GM20000 (cell line): ENCODE measurements at regions not wholly inside any gene's neighbourhood (a gene's known extent, or its start where the extent isn't known, plus 50 kb on each side); places are given as distances from the start of the nearest gene placed in this dataset.
"Not testable (repeated sequence)": the region's sequence is repeated elsewhere in the genome, so short reads cannot be mapped to it uniquely, and the experiment has no call there.

ENCODE experiments used
- DNase-seq: peaks from one replicate; pipeline ENCODE4 v3.0.0; 2012; ENCODE audit warnings: low spot score
- TF ChIP-seq, protein P1 (sequence below): IDR thresholded peaks from 2 replicates; pipeline ENCODE4 v1.5.1; 2012; ENCODE audit warnings: mild to moderate bottlenecking, control low read depth; ENCODE audit errors: extremely low read depth, missing control alignments

- TF ChIP-seq, protein P1, sequence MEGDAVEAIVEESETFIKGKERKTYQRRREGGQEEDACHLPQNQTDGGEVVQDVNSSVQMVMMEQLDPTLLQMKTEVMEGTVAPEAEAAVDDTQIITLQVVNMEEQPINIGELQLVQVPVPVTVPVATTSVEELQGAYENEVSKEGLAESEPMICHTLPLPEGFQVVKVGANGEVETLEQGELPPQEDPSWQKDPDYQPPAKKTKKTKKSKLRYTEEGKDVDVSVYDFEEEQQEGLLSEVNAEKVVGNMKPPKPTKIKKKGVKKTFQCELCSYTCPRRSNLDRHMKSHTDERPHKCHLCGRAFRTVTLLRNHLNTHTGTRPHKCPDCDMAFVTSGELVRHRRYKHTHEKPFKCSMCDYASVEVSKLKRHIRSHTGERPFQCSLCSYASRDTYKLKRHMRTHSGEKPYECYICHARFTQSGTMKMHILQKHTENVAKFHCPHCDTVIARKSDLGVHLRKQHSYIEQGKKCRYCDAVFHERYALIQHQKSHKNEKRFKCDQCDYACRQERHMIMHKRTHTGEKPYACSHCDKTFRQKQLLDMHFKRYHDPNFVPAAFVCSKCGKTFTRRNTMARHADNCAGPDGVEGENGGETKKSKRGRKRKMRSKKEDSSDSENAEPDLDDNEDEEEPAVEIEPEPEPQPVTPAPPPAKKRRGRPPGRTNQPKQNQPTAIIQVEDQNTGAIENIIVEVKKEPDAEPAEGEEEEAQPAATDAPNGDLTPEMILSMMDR = no peak
Measured at GRCh38 chr11:22454461-22455090, 116.4 kb downstream of the SLC17A6 start.

GRCh38 chr11:22449441-22449840 lies 111.3 kb downstream of the SLC17A6 start:
- TF ChIP-seq, protein P1 = no peak
- DNase-seq = no peak

More at GRCh38 chr11:22454461-22455090, 116.4 kb downstream of the SLC17A6 start:
- DNase-seq = no peak

- DNase-seq = no peak
- TF ChIP-seq, protein P1 = no peak
Measured at GRCh38 chr11:22444076-22444475, 105.9 kb downstream of the SLC17A6 start.

DNA sequence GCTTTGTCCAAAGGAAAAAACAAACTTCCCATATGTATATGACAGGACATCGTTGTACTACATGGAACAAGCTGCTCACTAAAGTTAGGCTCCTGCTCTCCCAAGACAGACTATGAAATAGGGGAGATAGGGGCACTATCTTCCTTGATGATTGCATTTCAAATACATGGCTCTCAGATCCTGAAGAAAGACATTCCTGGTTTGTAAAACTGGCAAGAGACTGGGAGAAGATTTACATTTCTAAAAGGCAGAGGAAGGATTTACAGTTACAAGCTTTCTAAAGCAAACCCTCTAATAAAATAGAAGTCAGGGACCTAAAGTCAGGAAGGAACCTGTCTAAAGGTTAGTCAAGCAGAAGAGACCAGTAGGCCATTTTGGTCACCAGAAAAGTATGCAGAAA lies 103.7 kb downstream of the SLC17A6 start:
- DNase-seq = no peak
- TF ChIP-seq, protein P1 = no peak

- not testable (repeated sequence) for DNase-seq
Measured at GRCh38 chr11:22435582-22435981, 97.4 kb downstream of the SLC17A6 start.

- DNase-seq = no peak
- TF ChIP-seq, protein P1 = no peak
Measured at GRCh38 chr11:22433517-22433916, 95.3 kb downstream of the SLC17A6 start.

DNA sequence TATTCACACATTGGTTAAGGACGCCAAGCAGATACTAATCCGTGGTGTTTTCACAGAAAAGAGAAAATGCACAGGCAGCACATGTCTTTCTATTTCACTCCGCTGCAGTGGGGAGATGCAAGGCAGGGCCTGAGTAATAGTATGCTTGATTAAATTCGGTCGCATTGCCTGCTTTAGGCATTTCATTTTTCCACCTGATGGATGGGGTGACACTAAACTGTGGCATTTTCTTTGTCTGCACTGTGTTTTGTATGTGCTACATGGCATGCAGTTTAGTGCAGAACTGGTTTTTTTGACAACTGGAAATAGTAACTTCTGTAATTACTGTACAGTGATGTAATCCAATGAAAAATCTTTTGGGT lies 94.9 kb downstream of the SLC17A6 start:
- no peak for DNase-seq
- TF ChIP-seq, protein P1 = no peak

DNA sequence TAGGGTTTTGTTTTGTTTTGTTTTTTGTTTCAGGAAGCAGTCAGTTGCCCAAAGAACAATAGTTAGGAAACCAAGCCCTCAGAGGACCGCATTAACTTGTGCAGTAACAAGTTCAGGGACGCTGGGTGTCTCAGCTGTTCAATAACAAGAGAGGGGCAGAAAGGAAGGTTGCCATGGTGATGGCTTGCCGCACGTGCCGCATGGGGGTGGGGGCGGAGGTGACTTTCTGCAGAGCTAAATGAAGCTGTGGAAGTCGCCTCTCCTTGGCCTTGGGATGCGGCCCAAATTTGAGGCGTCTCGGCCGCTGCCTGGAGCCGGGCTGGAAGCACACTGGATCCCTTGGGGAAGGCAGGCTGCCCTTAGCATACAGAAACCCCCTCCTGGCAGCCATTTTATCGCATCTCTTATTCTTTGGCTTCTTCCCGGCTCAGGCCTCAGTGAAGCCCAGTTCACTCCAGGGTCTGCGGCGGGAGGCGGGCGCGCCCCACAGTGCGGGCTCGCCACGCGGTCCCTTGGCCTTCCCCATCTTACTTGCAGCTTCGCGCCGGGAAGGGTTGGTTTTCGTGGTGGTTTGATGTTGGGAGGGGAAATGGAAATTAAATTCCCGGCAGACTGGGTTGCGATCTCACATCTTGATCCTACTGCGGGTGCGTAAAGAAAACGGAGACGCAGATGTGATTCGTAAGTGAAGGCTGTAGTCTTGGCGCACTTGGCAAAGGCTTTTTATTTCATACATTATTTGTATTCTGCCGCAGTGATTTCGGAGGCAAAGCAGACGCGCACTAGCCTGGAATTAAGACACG lies 94.3 kb downstream of the SLC17A6 start:
- TF ChIP-seq, protein P1 = no peak
- no peak for DNase-seq
